ENCODE measurements at regions not wholly inside any gene's neighbourhood (a gene's known extent, or its start where the extent isn't known, plus 50 kb on each side); places are given as distances from the start of the nearest gene placed in this dataset.

DNA sequence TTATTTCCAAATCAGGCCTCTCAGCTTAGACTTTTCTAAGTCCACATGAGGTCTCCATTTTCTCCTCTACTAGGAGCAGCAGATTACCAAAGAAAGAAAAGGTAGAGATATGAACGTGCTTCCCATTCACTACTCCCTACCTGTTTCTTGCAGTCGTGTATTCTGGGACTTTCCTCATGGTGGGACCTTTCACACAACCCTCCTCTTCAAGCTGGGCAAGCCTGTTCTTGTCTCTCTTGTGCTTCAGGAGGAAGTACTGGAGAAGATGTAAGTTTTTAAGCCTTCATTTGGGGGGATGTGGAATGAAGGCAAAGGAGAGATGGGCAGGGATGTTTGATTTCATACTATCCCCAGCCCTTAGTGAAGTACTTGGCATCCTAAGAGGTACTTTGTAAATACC is 128.8 kb upstream of the SESN3 start:
- TF ChIP-seq, protein P1, sequence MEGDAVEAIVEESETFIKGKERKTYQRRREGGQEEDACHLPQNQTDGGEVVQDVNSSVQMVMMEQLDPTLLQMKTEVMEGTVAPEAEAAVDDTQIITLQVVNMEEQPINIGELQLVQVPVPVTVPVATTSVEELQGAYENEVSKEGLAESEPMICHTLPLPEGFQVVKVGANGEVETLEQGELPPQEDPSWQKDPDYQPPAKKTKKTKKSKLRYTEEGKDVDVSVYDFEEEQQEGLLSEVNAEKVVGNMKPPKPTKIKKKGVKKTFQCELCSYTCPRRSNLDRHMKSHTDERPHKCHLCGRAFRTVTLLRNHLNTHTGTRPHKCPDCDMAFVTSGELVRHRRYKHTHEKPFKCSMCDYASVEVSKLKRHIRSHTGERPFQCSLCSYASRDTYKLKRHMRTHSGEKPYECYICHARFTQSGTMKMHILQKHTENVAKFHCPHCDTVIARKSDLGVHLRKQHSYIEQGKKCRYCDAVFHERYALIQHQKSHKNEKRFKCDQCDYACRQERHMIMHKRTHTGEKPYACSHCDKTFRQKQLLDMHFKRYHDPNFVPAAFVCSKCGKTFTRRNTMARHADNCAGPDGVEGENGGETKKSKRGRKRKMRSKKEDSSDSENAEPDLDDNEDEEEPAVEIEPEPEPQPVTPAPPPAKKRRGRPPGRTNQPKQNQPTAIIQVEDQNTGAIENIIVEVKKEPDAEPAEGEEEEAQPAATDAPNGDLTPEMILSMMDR (IDR thresholded peaks at IDR 0.05; ENCODE audit: insufficient read depth, low read depth, low read length) = no peak
- H3K4me3 ChIP-seq (ENCODE audit: low read depth, low read length) = no peak overlapping the region
- no peak for DNase-seq (ENCODE audit: low read depth)

DNA sequence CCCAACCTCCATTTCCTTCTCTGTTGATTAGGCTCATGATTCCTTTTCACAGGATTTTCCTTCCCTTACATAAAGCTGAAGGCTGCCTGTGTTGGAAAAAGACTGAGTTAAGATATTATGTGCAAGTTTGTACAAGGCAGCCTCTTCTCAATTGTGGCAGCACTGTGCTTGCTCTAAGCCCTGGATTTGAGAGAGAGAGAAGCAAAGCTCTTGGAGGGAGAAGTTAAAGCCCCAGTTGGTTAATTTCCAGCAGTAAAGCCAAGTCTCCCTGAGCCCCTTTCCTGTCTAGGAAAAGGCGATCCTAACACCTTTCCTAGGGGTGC is 128.3 kb upstream of the SESN3 start:
- TF ChIP-seq, protein P1 (IDR thresholded peaks at IDR 0.05; ENCODE audit: insufficient read depth, low read depth, low read length) = no peak
- DNase-seq (ENCODE audit: low read depth) = no peak
- H3K4me3 ChIP-seq (ENCODE audit: low read depth, low read length) = no peak overlapping the region

DNA sequence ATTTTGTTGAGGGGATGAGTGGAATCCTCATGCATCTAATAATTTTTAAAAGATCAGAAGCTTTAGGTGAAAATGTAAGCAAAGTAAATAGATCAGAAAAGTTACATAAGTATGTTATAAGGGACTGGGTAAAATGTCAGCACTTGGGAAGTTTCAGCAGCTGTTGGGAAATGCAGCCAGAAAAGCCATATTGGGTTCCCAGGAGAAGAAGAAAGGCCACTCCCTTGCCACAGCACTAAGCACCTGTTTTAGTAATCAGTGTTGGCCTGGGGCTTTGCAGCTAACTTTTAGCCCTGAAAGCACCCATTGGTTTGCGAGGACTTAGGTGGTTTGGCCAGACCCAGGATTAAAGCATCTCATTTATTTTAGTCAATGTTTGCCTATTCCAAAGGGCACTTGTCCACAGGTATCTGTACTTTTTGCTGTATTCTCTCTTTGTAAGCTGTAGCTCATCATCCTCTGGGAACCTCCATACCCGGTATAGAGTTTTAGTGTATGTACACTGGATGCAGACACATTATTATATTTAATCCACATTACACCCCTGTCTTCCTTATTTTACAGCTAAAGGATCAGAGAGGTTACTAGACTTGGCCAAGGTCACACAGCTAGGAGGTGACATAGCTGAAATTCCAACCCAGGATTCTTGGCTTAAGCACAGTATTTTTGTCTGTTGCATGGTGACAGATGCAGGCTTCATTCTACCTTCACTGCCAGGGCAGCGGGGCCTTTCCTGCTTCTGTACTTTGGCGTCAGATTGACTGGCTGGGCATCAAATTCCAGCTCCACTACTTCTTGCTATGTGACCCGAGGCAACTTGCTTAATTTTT is 127.7 kb upstream of the SESN3 start:
- H3K4me3 ChIP-seq (ENCODE audit: low read depth, low read length) = no peak overlapping the region
- no peak for DNase-seq (ENCODE audit: low read depth)
- TF ChIP-seq, protein P1 (IDR thresholded peaks at IDR 0.05; ENCODE audit: insufficient read depth, low read depth, low read length) = no peak

DNA sequence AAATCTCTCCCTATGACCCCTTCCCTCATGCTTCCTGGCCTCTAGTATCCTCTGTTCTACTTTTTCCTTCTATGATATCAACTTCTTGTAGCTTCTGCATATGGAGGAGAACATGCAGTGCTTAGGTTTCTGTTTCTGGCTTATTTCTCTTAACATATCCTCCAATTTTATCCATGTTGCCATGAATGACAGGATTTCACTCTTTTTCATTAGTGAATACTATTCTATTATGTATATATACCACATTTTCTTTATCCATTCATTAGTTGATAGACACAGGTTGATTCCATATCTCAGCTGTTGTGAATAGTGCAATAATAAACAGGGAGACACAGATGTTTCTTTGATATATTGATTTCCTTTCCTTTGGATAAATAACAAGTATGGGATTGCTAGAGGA is 123.3 kb upstream of the SESN3 start:
- DNase-seq (ENCODE audit: low read depth) = no peak
- TF ChIP-seq, protein P1 (IDR thresholded peaks at IDR 0.05; ENCODE audit: insufficient read depth, low read depth, low read length) = no peak
- no peak overlapping the region for H3K4me3 ChIP-seq (ENCODE audit: low read depth, low read length)

DNA sequence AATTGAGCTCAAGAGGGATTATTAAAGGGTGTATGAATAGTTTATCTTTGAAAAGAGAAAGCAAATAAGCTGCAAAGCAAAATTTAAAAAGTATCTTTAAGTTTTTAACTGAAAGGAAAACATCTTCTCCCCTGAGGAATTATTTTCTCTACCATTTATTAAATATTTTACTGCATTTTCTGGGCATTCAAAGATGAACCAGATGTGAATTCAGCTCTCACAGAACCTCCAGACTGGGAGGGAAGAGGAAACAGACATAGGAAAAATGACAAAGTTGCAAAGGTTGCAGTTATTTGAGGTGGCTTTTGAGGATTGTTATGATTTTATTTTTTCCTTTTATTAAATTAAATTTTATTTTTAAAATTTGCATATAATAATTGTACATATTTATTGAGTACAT is 122.7 kb upstream of the SESN3 start:
- DNase-seq (ENCODE audit: low read depth) = no peak
- TF ChIP-seq, protein P1 (IDR thresholded peaks at IDR 0.05; ENCODE audit: insufficient read depth, low read depth, low read length) = no peak
- no peak overlapping the region for H3K4me3 ChIP-seq (ENCODE audit: low read depth, low read length)

DNA sequence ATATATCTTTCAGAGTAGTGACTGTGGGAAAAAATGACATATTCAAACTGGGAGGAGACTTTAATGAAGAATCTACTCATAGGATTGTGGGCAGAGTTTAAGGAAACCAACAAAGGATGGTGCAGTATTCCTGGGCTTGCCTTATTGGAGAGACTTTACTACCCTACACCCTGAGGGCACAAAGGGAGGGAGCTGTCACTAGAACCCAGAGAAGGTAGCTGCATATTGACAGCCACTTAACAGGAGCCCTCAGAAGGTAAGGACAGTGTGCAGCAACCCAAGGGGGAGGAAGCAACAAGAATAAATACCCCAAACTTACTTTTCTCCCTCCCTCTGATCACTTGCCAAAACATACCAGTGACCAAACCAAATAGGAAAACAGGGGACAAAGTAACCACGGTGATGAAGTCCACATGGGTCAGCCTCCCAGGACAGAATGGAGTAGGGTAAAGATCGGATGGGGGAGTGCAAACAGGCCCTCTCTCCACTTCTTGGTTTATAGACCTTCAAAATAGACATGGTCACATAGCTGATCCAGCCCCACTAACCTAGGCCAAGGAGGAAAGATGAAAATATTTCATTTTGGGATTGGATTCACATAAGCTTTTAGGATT is 121.8 kb upstream of the SESN3 start:
- DNase-seq (ENCODE audit: low read depth) = no peak
- H3K4me3 ChIP-seq (ENCODE audit: low read depth, low read length) = no peak overlapping the region
- TF ChIP-seq, protein P1 (IDR thresholded peaks at IDR 0.05; ENCODE audit: insufficient read depth, low read depth, low read length) = no peak

Data from fibroblast of villous mesenchyme (primary cell).